NT2/D1 (cell line): ENCODE measurements at regions not wholly inside any gene's neighbourhood (a gene's known extent, or its start where the extent isn't known, plus 50 kb on each side); places are given as distances from the start of the nearest gene placed in this dataset.

ENCODE experiments used
- SUZ12 ChIP-seq: IDR thresholded peaks from 2 replicates; pipeline ENCODE4 v1.6.1; 2011; ENCODE audit not compliant: insufficient read length, insufficient read depth; ENCODE audit errors: extremely low read depth
- YY1 ChIP-seq: IDR thresholded peaks from 2 replicates; pipeline ENCODE4 v1.6.1; 2011; ENCODE audit not compliant: insufficient read length, insufficient read depth
- ZNF274 ChIP-seq: IDR thresholded peaks from 2 replicates; pipeline ENCODE4 v1.6.1; 2011; ENCODE audit warnings: mild to moderate bottlenecking, low read depth, low read length

GRCh38 chr5:104576677-104577076, 1014.1 kb upstream of the NUDT12 start:
- TF ChIP-seq ZNF274 (no peak), YY1 (no peak), SUZ12 (no peak)
